Testis (tissue), 2 donors: ENCODE measurements at regions not wholly inside any gene's neighbourhood (a gene's known extent, or its start where the extent isn't known, plus 50 kb on each side); places are given as distances from the start of the nearest gene placed in this dataset.

Source experiments
- CTCF ChIP-seq, 3 experiments: fragments of 450-650 bp in 2 of 3; fragments of 200-600 bp in 1 of 3; sonication (generic) in 1 of 3; IDR thresholded peaks; one replicate each; pipeline ENCODE4 v1.5.1; 2016 to 2019; ENCODE audit warnings: antibody characterized with exemption in 3 of 3, mild to moderate bottlenecking in 2 of 3, moderate library complexity in 1 of 3
- POLR2A ChIP-seq: fragments of 450-650 bp; IDR thresholded peaks from one replicate; pipeline ENCODE4 v1.6.1; 2017; ENCODE audit warnings: antibody characterized with exemption, mild to moderate bottlenecking, moderate library complexity

GRCh38 chr2:60246583-60246982 is 306.9 kb downstream of the BCL11A start:
- TF ChIP-seq CTCF (IDR thresholded peaks at IDR 0.05) (no peak), POLR2A (no peak)
